IPS-20b (cell line): ENCODE measurements at regions not wholly inside any gene's neighbourhood (a gene's known extent, or its start where the extent isn't known, plus 50 kb on each side); places are given as distances from the start of the nearest gene placed in this dataset.
"Not testable (repeated sequence)": the region's sequence is repeated elsewhere in the genome, so short reads cannot be mapped to it uniquely, and the experiment has no call there.

Source experiments
- H3K27ac ChIP-seq: one replicate; pipeline ENCODE4 v1.5.1; 2013; ENCODE audit warnings: low read length
- H3K27me3 ChIP-seq: 2 replicates; pipeline ENCODE4 v1.6.1; 2013; ENCODE audit warnings: mild to moderate bottlenecking, low read length, inconsistent platforms; ENCODE audit not compliant: insufficient read depth
- H3K36me3 ChIP-seq: 2 replicates; pipeline ENCODE4 v1.6.1; 2013; ENCODE audit warnings: low read depth, mild to moderate bottlenecking, inconsistent platforms, low read length, moderate library complexity; ENCODE audit not compliant: insufficient read depth
- H3K4me1 ChIP-seq: 2 replicates; pipeline ENCODE4 v1.6.1; 2013; ENCODE audit warnings: mild to moderate bottlenecking, control low read depth, inconsistent platforms, low read length, moderate library complexity; ENCODE audit not compliant: insufficient read depth
- H3K4me3 ChIP-seq: 2 replicates; pipeline ENCODE4 v1.5.1; 2013; ENCODE audit warnings: mild to moderate bottlenecking, low read length, inconsistent platforms
- H3K9ac ChIP-seq: 2 replicates; pipeline ENCODE4 v1.6.1; 2013; ENCODE audit warnings: low read depth, mild to moderate bottlenecking, inconsistent platforms, low read length, moderate library complexity
- H3K9me3 ChIP-seq: 2 replicates; pipeline ENCODE4 v1.6.1; 2013; ENCODE audit warnings: mild to moderate bottlenecking, low read depth, low read length, inconsistent platforms; ENCODE audit not compliant: insufficient read depth

- no peak overlapping the region for H3K27ac ChIP-seq
- H3K9ac ChIP-seq = no peak overlapping the region
- no peaks in the 10 kb centered on the region for H3K36me3 ChIP-seq
- no peaks in the 10 kb centered on the region for H3K27me3 ChIP-seq
- no peaks in the 10 kb centered on the region for H3K9me3 ChIP-seq
- no peak overlapping the region for H3K4me3 ChIP-seq
- H3K4me1 ChIP-seq = no peaks in the 10 kb centered on the region
Measured at GRCh38 chr11:81241672-81242275, 1491.9 kb downstream of the FAM181B start.

GRCh38 chr11:81237139-81237538 is 1496.5 kb downstream of the FAM181B start:
- no peaks in the 10 kb centered on the region for H3K4me1 ChIP-seq
- no peak overlapping the region for H3K4me3 ChIP-seq
- H3K9me3 ChIP-seq = no peaks in the 10 kb centered on the region
- H3K27me3 ChIP-seq = no peaks in the 10 kb centered on the region
- no peaks in the 10 kb centered on the region for H3K36me3 ChIP-seq
- no peak overlapping the region for H3K27ac ChIP-seq
- no peak overlapping the region for H3K9ac ChIP-seq

DNA sequence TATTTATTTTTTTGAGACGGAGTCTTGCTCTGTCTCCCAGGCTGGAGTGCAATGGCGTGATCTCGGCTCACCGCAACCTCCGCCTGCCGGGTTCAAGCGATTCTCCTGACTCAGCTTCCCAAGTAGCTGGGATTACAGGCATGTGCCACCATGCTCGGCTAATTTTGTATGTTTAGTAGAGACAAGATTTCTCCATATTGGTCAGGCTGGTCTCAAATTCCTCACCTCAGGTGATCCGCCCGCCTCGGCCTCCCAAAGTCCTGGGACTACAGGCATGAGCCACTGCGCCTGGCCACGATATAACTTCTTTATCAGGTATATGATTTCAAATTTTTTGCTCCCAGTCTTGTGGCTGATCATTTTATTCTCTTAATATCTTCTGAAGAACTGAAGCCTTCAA is 1506.3 kb downstream of the FAM181B start:
- H3K4me1 ChIP-seq, H3K4me3 ChIP-seq, H3K27ac ChIP-seq, H3K36me3 ChIP-seq, H3K9me3 ChIP-seq, H3K9ac ChIP-seq, H3K27me3 ChIP-seq: not testable (repeated sequence)

GRCh38 chr11:81224396-81224795 is 1509.3 kb downstream of the FAM181B start:
- Histone ChIP-seq H3K4me1 (no peaks in the 10 kb centered on the region), H3K27ac (no peak overlapping the region), H3K9ac (no peak overlapping the region), H3K36me3 (no peaks in the 10 kb centered on the region), H3K4me3 (no peak overlapping the region), H3K9me3 (no peaks in the 10 kb centered on the region), H3K27me3 (no peaks in the 10 kb centered on the region)

DNA sequence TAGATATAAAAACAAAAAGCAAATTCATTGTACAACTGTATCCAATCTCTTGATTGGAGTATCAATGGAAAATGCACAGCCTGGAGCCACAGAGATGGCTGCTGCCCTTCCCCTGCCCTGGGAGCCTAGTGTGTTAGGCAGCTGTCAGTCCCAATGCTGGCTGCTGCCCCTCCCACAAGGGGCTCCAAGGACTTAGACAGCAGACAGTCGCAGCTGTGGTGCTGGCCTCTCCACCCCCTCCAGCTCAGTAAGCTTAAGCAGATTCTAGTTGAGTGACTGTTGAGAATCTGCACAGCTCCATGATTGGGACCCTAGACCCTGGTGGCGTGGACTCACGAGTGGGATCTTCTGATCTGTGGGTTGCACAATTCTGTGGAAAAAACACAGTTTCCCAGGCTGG is 1511.2 kb downstream of the FAM181B start:
- Histone ChIP-seq H3K4me1 (no peaks in the 10 kb centered on the region), H3K27me3 (no peaks in the 10 kb centered on the region), H3K27ac (no peak overlapping the region), H3K4me3 (no peak overlapping the region), H3K36me3 (no peaks in the 10 kb centered on the region), H3K9ac (no peak overlapping the region), H3K9me3 (no peaks in the 10 kb centered on the region)

- Histone ChIP-seq H3K9me3 (no peaks in the 10 kb centered on the region), H3K27me3 (no peaks in the 10 kb centered on the region), H3K27ac (no peak overlapping the region), H3K36me3 (no peaks in the 10 kb centered on the region), H3K9ac (no peak overlapping the region), H3K4me1 (no peaks in the 10 kb centered on the region), H3K4me3 (no peak overlapping the region)
Measured at GRCh38 chr11:81220146-81220895, 1513.3 kb downstream of the FAM181B start.

GRCh38 chr11:81219661-81220060 is 1514.0 kb downstream of the FAM181B start:
- Histone ChIP-seq H3K27ac (no peak overlapping the region), H3K4me1 (no peaks in the 10 kb centered on the region), H3K9ac (no peak overlapping the region), H3K9me3 (peaks cover 6% of the 10 kb centered on the region; the same call in 1 of the 2 replicates), H3K4me3 (no peak overlapping the region), H3K27me3 (no peaks in the 10 kb centered on the region), H3K36me3 (no peaks in the 10 kb centered on the region)

- Histone ChIP-seq H3K27me3 (no peaks in the 10 kb centered on the region), H3K9ac (no peak overlapping the region), H3K4me1 (no peaks in the 10 kb centered on the region), H3K4me3 (no peak overlapping the region), H3K9me3 (peaks cover 17% of the 10 kb centered on the region), H3K36me3 (no peaks in the 10 kb centered on the region), H3K27ac (no peak overlapping the region)
Measured at GRCh38 chr11:81218440-81218839, 1515.2 kb downstream of the FAM181B start.

DNA sequence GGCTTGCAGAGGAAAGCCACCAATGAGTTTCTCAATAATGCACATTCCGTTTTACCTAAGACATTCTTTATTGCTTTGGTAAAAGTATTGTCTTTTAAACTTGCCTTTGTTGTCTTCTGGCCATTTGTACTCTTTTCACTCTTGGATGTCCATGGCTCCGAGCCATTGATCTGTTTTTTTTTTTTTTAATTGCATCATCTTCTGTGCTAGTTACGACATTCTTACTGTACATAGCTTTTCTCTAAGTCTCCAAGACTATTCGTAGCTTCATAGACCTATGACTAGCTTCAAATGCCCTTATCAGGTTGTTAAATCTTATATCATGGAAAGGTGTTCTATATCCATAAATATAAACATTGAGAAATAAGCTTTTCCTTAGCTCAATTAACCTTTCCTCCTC is 1522.6 kb downstream of the FAM181B start:
- Histone ChIP-seq H3K4me3 (no peak overlapping the region), H3K36me3 (no peaks in the 10 kb centered on the region), H3K4me1 (no peaks in the 10 kb centered on the region), H3K9ac (no peak overlapping the region), H3K27me3 (no peaks in the 10 kb centered on the region), H3K27ac (no peak overlapping the region), H3K9me3 (peaks cover 22% of the 10 kb centered on the region)

- H3K9me3 ChIP-seq = no peaks in the 10 kb centered on the region
- no peak overlapping the region for H3K9ac ChIP-seq
- no peaks in the 10 kb centered on the region for H3K36me3 ChIP-seq
- no peaks in the 10 kb centered on the region for H3K27me3 ChIP-seq
- H3K4me3 ChIP-seq = no peak overlapping the region
- H3K4me1 ChIP-seq = peaks cover 3% of the 10 kb centered on the region
- no peak overlapping the region for H3K27ac ChIP-seq
Measured at GRCh38 chr11:81207421-81208054, 1526.1 kb downstream of the FAM181B start.

DNA sequence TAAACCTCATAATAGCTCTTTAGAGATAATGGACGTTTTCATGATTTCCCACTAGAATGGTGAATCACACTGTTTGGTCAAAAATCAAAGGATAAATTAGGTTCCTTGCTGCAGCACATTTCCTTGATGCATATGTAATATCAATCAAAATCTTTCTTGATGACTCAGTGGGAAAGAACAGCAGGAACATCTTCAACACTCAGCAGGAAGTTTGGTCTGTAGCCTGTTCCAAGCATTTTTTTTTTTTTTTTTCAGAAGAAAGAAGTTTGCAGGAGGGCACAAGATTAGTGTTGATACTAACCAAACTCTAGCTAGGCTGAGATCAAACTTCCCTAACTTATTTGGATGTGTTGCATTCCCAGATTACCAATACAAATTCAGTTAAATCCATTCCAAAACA is 1529.8 kb downstream of the FAM181B start:
- Histone ChIP-seq H3K36me3 (no peaks in the 10 kb centered on the region), H3K4me3 (no peak overlapping the region), H3K27me3 (no peaks in the 10 kb centered on the region), H3K9me3 (peaks cover 7% of the 10 kb centered on the region; the same call in 1 of the 2 replicates), H3K9ac (no peak overlapping the region), H3K27ac (no peak overlapping the region), H3K4me1 (peaks cover 3% of the 10 kb centered on the region)

- H3K4me1 ChIP-seq = no peaks in the 10 kb centered on the region
- no peaks in the 10 kb centered on the region for H3K36me3 ChIP-seq
- H3K9me3 ChIP-seq = peaks cover 13% of the 10 kb centered on the region; the same call in 1 of the 2 replicates
- no peaks in the 10 kb centered on the region for H3K27me3 ChIP-seq
- no peak overlapping the region for H3K9ac ChIP-seq
- no peak overlapping the region for H3K27ac ChIP-seq
- H3K4me3 ChIP-seq = no peak overlapping the region
Measured at GRCh38 chr11:81197396-81197795, 1536.3 kb downstream of the FAM181B start.
